GM10266 (cell line): ENCODE measurements at regions not wholly inside any gene's neighbourhood (a gene's known extent, or its start where the extent isn't known, plus 50 kb on each side); places are given as distances from the start of the nearest gene placed in this dataset.

ENCODE experiments used
- DNase-seq: peaks from one replicate; pipeline ENCODE4 v3.0.0; 2012; ENCODE audit errors: extremely low spot score
- CTCF ChIP-seq: IDR thresholded peaks from 2 replicates; pipeline ENCODE4 v1.5.1; 2012; ENCODE audit warnings: mild to moderate bottlenecking, low read depth; ENCODE audit not compliant: control insufficient read depth, insufficient read depth; ENCODE audit errors: missing control alignments

- no peak for DNase-seq
- no peak for TF ChIP-seq CTCF
These were observed 140.4 kb downstream of the TUSC1 start for GRCh38 chr9:25537808-25538207.

- DNase-seq: no peak
- TF ChIP-seq CTCF: no peak
These were observed 159.0 kb downstream of the TUSC1 start for GRCh38 chr9:25519286-25519685.

- TF ChIP-seq CTCF: no peak
- no peak for DNase-seq
These were observed 160.5 kb downstream of the TUSC1 start for GRCh38 chr9:25517701-25518100.

GRCh38 chr9:25513509-25514033 is 164.7 kb downstream of the TUSC1 start:
- DNase-seq: no peak
- TF ChIP-seq CTCF: no peak

GRCh38 chr9:25505644-25506043 is 172.6 kb downstream of the TUSC1 start:
- DNase-seq: no peak
- no peak for TF ChIP-seq CTCF

GRCh38 chr9:25481372-25481771 is 196.9 kb downstream of the TUSC1 start:
- DNase-seq: no peak
- no peak for TF ChIP-seq CTCF

- no peak for TF ChIP-seq CTCF
- no peak for DNase-seq
These were observed 197.5 kb downstream of the TUSC1 start for GRCh38 chr9:25480696-25481095.

GRCh38 chr9:25472681-25473080 is 205.6 kb downstream of the TUSC1 start:
- no peak for TF ChIP-seq CTCF
- no peak for DNase-seq
